Esophagus squamous epithelium (tissue), 4 donors: ENCODE measurements at regions not wholly inside any gene's neighbourhood (a gene's known extent, or its start where the extent isn't known, plus 50 kb on each side); places are given as distances from the start of the nearest gene placed in this dataset.

Experiments
- POLR2A ChIP-seq, 4 donors: fragments of 450-650 bp; IDR thresholded peaks; one replicate each; pipeline ENCODE4 v1.6.1; 2017; ENCODE audit warnings: antibody characterized with exemption in 4 of 4, mild to moderate bottlenecking in 4 of 4, moderate library complexity in 3 of 4
- TF ChIP-seq, protein P1 (sequence below), 6 experiments: fragments of 450-650 bp in 4 of 6; fragments of 200-600 bp in 2 of 6; sonication (generic) in 2 of 6; IDR thresholded peaks; one replicate each; pipeline ENCODE4 v1.5.1; 2016 to 2019; ENCODE audit warnings: antibody characterized with exemption in 6 of 6, mild to moderate bottlenecking in 4 of 6, moderate library complexity in 4 of 6

DNA sequence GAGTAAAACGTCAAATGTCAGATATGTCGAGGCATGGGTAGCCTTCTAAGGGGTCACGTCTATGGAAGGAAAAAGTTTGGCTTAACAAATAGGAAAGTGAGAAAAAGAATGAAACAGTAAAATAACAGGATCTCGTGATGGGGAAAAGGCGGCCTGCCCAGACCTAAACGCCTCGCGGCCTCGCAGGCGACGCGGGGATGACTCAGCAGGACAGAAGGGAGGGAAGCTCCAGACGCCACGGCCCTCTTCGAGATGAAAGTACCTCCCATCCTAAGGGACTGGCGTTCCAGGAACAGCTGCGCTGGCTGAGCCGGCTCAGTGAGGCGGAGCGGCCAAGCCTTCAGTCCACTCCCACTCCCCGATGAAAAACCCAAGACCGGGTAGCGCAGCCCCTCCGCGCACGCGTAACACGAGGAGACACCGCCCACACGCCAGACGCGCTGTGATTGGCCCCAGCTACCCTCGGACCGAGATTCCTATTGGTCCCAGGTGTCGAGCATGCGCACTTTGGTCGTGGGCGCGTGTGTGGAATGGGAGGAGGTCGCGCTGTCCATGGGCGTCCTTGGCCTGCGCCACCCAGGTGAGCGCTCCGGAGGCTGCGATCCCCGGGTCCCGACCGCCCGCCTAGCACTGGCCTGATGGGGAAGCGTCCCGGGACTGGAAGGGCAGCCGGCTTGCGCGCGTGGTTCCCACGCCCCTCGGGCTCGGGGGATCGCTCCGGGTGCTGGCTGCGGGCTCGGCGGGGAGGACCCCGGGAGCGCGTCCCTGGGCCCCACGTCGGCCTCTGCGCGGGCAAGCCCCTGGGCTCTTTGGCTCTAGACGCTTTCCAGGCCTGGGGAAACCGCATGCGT is 588.5 kb downstream of the MTRR start:
- TF ChIP-seq, protein P1, sequence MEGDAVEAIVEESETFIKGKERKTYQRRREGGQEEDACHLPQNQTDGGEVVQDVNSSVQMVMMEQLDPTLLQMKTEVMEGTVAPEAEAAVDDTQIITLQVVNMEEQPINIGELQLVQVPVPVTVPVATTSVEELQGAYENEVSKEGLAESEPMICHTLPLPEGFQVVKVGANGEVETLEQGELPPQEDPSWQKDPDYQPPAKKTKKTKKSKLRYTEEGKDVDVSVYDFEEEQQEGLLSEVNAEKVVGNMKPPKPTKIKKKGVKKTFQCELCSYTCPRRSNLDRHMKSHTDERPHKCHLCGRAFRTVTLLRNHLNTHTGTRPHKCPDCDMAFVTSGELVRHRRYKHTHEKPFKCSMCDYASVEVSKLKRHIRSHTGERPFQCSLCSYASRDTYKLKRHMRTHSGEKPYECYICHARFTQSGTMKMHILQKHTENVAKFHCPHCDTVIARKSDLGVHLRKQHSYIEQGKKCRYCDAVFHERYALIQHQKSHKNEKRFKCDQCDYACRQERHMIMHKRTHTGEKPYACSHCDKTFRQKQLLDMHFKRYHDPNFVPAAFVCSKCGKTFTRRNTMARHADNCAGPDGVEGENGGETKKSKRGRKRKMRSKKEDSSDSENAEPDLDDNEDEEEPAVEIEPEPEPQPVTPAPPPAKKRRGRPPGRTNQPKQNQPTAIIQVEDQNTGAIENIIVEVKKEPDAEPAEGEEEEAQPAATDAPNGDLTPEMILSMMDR (IDR thresholded peaks at IDR 0.05) = no peak
- peak in 2 of 4 donors; percentile 27 to 32 for TF ChIP-seq POLR2A (IDR thresholded peaks at IDR 0.05)
